DOHH2 (cell line): ENCODE measurements at regions not wholly inside any gene's neighbourhood (a gene's known extent, or its start where the extent isn't known, plus 50 kb on each side); places are given as distances from the start of the nearest gene placed in this dataset.
A peak's percentile ranks its signal among the peaks of the same experiment; 100 is the strongest.

ENCODE experiments used
- H3F3A ChIP-seq: fragments of 200-600 bp; sonication (generic), shearing (Covaris generic); 2 replicates; pipeline ENCODE4 v1.6.0; 2016; ENCODE audit warnings: antibody characterized with exemption, mild to moderate bottlenecking; ENCODE audit not compliant: control insufficient read depth, insufficient read depth
- H3K27ac ChIP-seq: fragments of 200-600 bp; sonication (generic); 2 replicates; pipeline ENCODE4 v1.5.1; 2014; ENCODE audit warnings: low read depth, mild to moderate bottlenecking, low read length, moderate library complexity
- H3K27me3 ChIP-seq: fragments of 200-600 bp; sonication (generic); 2 replicates; pipeline ENCODE4 v1.6.1; 2014; ENCODE audit warnings: mild to moderate bottlenecking, low read length, mixed read lengths; ENCODE audit not compliant: control insufficient read depth
- H3K36me3 ChIP-seq: fragments of 200-600 bp; sonication (generic); 2 replicates; pipeline ENCODE4 v1.6.1; 2014; ENCODE audit warnings: mild to moderate bottlenecking, low read length, moderate library complexity, mixed read lengths; ENCODE audit not compliant: control insufficient read depth
- H3K4me1 ChIP-seq: fragments of 200-600 bp; sonication (generic); 2 replicates; pipeline ENCODE4 v1.6.1; 2014; ENCODE audit warnings: mild to moderate bottlenecking, low read length, mixed read lengths; ENCODE audit not compliant: control insufficient read depth
- H3K4me2 ChIP-seq: fragments of 200-600 bp; sonication (generic); 2 replicates; pipeline ENCODE4 v1.6.0; 2014; ENCODE audit warnings: mild to moderate bottlenecking, low read length, moderate library complexity
- H3K4me3 ChIP-seq: fragments of 200-600 bp; sonication (generic); 2 replicates; pipeline ENCODE4 v1.5.1; 2014; ENCODE audit warnings: mild to moderate bottlenecking, low read length, mixed read lengths
- H3K79me2 ChIP-seq: fragments of 200-600 bp; sonication (generic); 2 replicates; pipeline ENCODE4 v1.6.1; 2014; ENCODE audit warnings: mild to moderate bottlenecking, low read length, mixed read lengths; ENCODE audit not compliant: control insufficient read depth
- H3K9me2 ChIP-seq: fragments of 200-600 bp; sonication (generic); replicated peaks from 2 replicates; pipeline ENCODE4 v1.6.1; 2014; ENCODE audit warnings: mild to moderate bottlenecking, low read length, mixed read lengths; ENCODE audit not compliant: control insufficient read depth
- H3K9me3 ChIP-seq: fragments of 200-600 bp; sonication (generic); 2 replicates; pipeline ENCODE4 v1.6.1; 2014; ENCODE audit warnings: antibody characterized with exemption, low read length, mixed read lengths; ENCODE audit not compliant: control insufficient read depth, insufficient read depth
- H4K20me1 ChIP-seq: fragments of 200-600 bp; sonication (generic); 2 replicates; pipeline ENCODE4 v1.6.0; 2014; ENCODE audit warnings: low read depth, mild to moderate bottlenecking, antibody characterized with exemption, low read length, moderate library complexity; ENCODE audit not compliant: control insufficient read depth, insufficient read depth
- EZH2phosphoT487 ChIP-seq: fragments of 200-600 bp; sonication (generic); IDR thresholded peaks from 2 replicates; pipeline ENCODE4 v1.6.1; 2017; ENCODE audit warnings: borderline replicate concordance, mild to moderate bottlenecking, antibody characterized with exemption, low read length, moderate library complexity, mixed read lengths
- TF ChIP-seq, protein P1 (sequence below): fragments of 200-600 bp; sonication (generic); IDR thresholded peaks from one replicate; pipeline ENCODE4 v1.5.1; 2014; ENCODE audit warnings: antibody characterized with exemption, mild to moderate bottlenecking, low read depth, low read length; ENCODE audit not compliant: poor library complexity, severe bottlenecking

DNA sequence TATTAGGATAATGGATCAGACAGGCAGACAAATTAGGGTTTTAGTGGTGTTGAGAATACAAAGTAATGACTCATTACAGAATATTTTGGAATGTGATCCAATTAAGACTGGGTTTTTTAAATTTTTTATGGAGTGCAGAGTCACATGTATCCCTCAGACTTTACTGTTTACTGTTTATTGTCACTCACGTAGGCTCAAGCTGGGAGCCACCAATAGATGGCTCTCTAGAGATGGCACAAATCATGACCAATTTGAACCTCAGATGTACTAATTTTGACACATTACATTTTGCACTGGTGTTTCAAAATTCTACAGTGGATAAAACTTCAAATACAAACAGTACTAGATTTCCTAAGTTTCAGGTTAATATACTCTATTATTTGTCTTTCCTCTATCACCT lies 53.6 kb upstream of the ANO3 start:
- Histone ChIP-seq H3K4me3 (no peak overlapping the region), H3K9me3 (no peaks in the 10 kb centered on the region)
- no peak for TF ChIP-seq EZH2phosphoT487
- TF ChIP-seq, protein P1, sequence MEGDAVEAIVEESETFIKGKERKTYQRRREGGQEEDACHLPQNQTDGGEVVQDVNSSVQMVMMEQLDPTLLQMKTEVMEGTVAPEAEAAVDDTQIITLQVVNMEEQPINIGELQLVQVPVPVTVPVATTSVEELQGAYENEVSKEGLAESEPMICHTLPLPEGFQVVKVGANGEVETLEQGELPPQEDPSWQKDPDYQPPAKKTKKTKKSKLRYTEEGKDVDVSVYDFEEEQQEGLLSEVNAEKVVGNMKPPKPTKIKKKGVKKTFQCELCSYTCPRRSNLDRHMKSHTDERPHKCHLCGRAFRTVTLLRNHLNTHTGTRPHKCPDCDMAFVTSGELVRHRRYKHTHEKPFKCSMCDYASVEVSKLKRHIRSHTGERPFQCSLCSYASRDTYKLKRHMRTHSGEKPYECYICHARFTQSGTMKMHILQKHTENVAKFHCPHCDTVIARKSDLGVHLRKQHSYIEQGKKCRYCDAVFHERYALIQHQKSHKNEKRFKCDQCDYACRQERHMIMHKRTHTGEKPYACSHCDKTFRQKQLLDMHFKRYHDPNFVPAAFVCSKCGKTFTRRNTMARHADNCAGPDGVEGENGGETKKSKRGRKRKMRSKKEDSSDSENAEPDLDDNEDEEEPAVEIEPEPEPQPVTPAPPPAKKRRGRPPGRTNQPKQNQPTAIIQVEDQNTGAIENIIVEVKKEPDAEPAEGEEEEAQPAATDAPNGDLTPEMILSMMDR, result peak; percentile 23

More for the DNA sequence above, 53.6 kb upstream of the ANO3 start:
- Histone ChIP-seq H3K79me2 (no peaks in the 10 kb centered on the region), H3K9me2 (no peaks in the 10 kb centered on the region), H3K4me1 (no peaks in the 10 kb centered on the region), H3K27ac (no peak overlapping the region), H3K27me3 (no peaks in the 10 kb centered on the region), H3K36me3 (no peaks in the 10 kb centered on the region), H3F3A (no peaks in the 10 kb centered on the region), H3K4me2 (no peak overlapping the region), H4K20me1 (no peaks in the 10 kb centered on the region)
